ENCODE measurements at regions not wholly inside any gene's neighbourhood (a gene's known extent, or its start where the extent isn't known, plus 50 kb on each side); places are given as distances from the start of the nearest gene placed in this dataset.

- FAIRE-seq, result no peak
Measured at GRCh38 chr2:150355440-150355839, 132.0 kb downstream of the RND3 start.

DNA sequence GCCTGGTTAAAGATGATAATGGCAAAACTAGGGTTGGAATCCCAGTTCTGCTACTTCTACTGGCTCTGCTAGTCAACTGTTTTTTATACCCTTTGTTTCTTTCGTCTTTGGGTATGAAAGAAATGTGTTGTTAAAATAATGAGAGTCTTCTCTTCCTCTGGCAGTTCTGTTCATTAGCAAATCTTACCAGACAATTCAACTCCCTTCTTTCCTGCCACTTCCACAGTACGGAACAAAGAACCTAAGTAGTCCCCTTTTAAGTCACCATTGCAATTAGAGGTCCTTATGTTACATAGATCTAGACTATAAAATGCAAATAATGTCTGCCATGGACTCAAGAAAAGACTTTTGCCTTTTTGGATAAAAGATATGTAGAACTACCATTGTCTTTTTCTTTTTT is 134.1 kb downstream of the RND3 start:
- Histone ChIP-seq H3K9me1 (ENCODE audit: control insufficient read depth, extremely low read depth, insufficient read depth, low read length) (no peaks in the 10 kb centered on the region), H3K27ac (ENCODE audit: control insufficient read depth, insufficient read depth, low read length) (no peak overlapping the region), H3K27me3 (ENCODE audit: control insufficient read depth, extremely low read depth, insufficient read depth, low read length) (no peaks in the 10 kb centered on the region), H4K20me1 (ENCODE audit: control insufficient read depth, extremely low read depth, insufficient read depth, low read length) (no peaks in the 10 kb centered on the region), H3K4me2 (ENCODE audit: control insufficient read depth, extremely low read depth, insufficient read depth, low read depth, low read length) (no peak overlapping the region), H3K36me3 (ENCODE audit: control insufficient read depth in 2 of 2, extremely low read depth in 1 of 2, insufficient read depth in 2 of 2, low read length in 2 of 2) (no peaks in the 10 kb centered on the region), H3K9ac (ENCODE audit: control insufficient read depth, extremely low read depth, insufficient read depth, low read length) (no peak overlapping the region), H3K79me2 (ENCODE audit: control insufficient read depth, insufficient read depth, low read length) (no peaks in the 10 kb centered on the region), H3K4me1 (ENCODE audit: control insufficient read depth, extremely low read depth, insufficient read depth, low read length) (no peaks in the 10 kb centered on the region), H2AFZ (ENCODE audit: control insufficient read depth, low read length) (no peak overlapping the region), H3K9me3 (ENCODE audit: control insufficient read depth, low read depth, low read length) (no peaks in the 10 kb centered on the region), H3K4me3 (ENCODE audit: control insufficient read depth in 2 of 3, extremely low read depth in 1 of 3, insufficient read depth in 2 of 3, low read depth in 1 of 3, low read length in 3 of 3) (no peak overlapping the region)
- dilution Hi-C loops (cut with MboI; ENCODE audit: extremely low pct_ligation_motif_present, low sequenced_read_pairs), result no loop called here
- no peak for DNase-seq (ENCODE audit: low read depth, low spot score)
- TF ChIP-seq, protein P1, sequence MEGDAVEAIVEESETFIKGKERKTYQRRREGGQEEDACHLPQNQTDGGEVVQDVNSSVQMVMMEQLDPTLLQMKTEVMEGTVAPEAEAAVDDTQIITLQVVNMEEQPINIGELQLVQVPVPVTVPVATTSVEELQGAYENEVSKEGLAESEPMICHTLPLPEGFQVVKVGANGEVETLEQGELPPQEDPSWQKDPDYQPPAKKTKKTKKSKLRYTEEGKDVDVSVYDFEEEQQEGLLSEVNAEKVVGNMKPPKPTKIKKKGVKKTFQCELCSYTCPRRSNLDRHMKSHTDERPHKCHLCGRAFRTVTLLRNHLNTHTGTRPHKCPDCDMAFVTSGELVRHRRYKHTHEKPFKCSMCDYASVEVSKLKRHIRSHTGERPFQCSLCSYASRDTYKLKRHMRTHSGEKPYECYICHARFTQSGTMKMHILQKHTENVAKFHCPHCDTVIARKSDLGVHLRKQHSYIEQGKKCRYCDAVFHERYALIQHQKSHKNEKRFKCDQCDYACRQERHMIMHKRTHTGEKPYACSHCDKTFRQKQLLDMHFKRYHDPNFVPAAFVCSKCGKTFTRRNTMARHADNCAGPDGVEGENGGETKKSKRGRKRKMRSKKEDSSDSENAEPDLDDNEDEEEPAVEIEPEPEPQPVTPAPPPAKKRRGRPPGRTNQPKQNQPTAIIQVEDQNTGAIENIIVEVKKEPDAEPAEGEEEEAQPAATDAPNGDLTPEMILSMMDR (optimal IDR thresholded peaks at IDR 0.05 in 1 of 3, IDR thresholded peaks at IDR 0.05 in 1 of 3, conservative IDR thresholded peaks at IDR 0.05 in 1 of 3; ENCODE audit: extremely low read depth in 1 of 3, insufficient read depth in 2 of 3, low read length in 3 of 3), result no peak
- TF ChIP-seq EZH2 (IDR thresholded peaks at IDR 0.05; ENCODE audit: low read length), result no peak
- no peak for FAIRE-seq

More at GRCh38 chr2:150355440-150355839, 132.0 kb downstream of the RND3 start:
- H3K27me3 ChIP-seq (ENCODE audit: control insufficient read depth, extremely low read depth, insufficient read depth, low read length), result no peaks in the 10 kb centered on the region
- H2AFZ ChIP-seq (ENCODE audit: control insufficient read depth, low read length), result no peak overlapping the region
- H3K9ac ChIP-seq (ENCODE audit: control insufficient read depth, extremely low read depth, insufficient read depth, low read length), result no peak overlapping the region
- no peaks in the 10 kb centered on the region for H3K79me2 ChIP-seq (ENCODE audit: control insufficient read depth, insufficient read depth, low read length)
- no peak overlapping the region for H3K4me3 ChIP-seq (ENCODE audit: control insufficient read depth in 2 of 3, extremely low read depth in 1 of 3, insufficient read depth in 2 of 3, low read depth in 1 of 3, low read length in 3 of 3)
- H3K36me3 ChIP-seq (ENCODE audit: control insufficient read depth in 2 of 2, extremely low read depth in 1 of 2, insufficient read depth in 2 of 2, low read length in 2 of 2), result no peaks in the 10 kb centered on the region
- no peak overlapping the region for H3K27ac ChIP-seq (ENCODE audit: control insufficient read depth, insufficient read depth, low read length)
- H4K20me1 ChIP-seq (ENCODE audit: control insufficient read depth, extremely low read depth, insufficient read depth, low read length), result no peaks in the 10 kb centered on the region
- H3K4me2 ChIP-seq (ENCODE audit: control insufficient read depth, extremely low read depth, insufficient read depth, low read depth, low read length), result no peak overlapping the region
- H3K4me1 ChIP-seq (ENCODE audit: control insufficient read depth, extremely low read depth, insufficient read depth, low read length), result no peaks in the 10 kb centered on the region
- no peaks in the 10 kb centered on the region for H3K9me3 ChIP-seq (ENCODE audit: control insufficient read depth, low read depth, low read length)
- TF ChIP-seq EZH2 (IDR thresholded peaks at IDR 0.05; ENCODE audit: low read length), result no peak
- TF ChIP-seq, protein P1 (optimal IDR thresholded peaks at IDR 0.05 in 1 of 3, IDR thresholded peaks at IDR 0.05 in 1 of 3, conservative IDR thresholded peaks at IDR 0.05 in 1 of 3; ENCODE audit: extremely low read depth in 1 of 3, insufficient read depth in 2 of 3, low read length in 3 of 3), result no peak
- dilution Hi-C loops (cut with MboI; ENCODE audit: extremely low pct_ligation_motif_present, low sequenced_read_pairs), result no loop called here
- DNase-seq (ENCODE audit: low read depth, low spot score), result no peak
- no peaks in the 10 kb centered on the region for H3K9me1 ChIP-seq (ENCODE audit: control insufficient read depth, extremely low read depth, insufficient read depth, low read length)

All from keratinocyte (primary cell).